Esophagus muscularis mucosa (tissue), 4 donors: ENCODE measurements at regions not wholly inside any gene's neighbourhood (a gene's known extent, or its start where the extent isn't known, plus 50 kb on each side); places are given as distances from the start of the nearest gene placed in this dataset.

ENCODE experiments used
- DNase-seq: peaks from one replicate; pipeline ENCODE4 v3.0.0-alpha.2; 2017; ENCODE audit errors: extremely low spot score
- H3K27ac ChIP-seq, 4 donors: fragments of 200-600 bp; sonication (generic); replicated peaks in 1 of 4; 1 replicate in 3 of 4; 2 replicates in 1 of 4; pipeline ENCODE4 v1.5.1; 2016 to 2019; ENCODE audit warnings: mild to moderate bottlenecking in 1 of 4
- H3K27me3 ChIP-seq, 4 donors: fragments of 200-600 bp; sonication (generic); one replicate each; pipeline versions ENCODE4 v1.5.1 to v1.6.0; 2016 to 2019
- H3K36me3 ChIP-seq, 4 donors: fragments of 200-600 bp; sonication (generic); one replicate each; pipeline ENCODE4 v1.5.1; 2016 to 2019
- H3K4me1 ChIP-seq, 4 donors: fragments of 200-600 bp; sonication (generic); one replicate each; pipeline ENCODE4 v1.5.1; 2016 to 2019
- H3K4me3 ChIP-seq, 4 donors: fragments of 200-600 bp; sonication (generic); 1 replicate in 2 of 4; 2 replicates in 2 of 4; pipeline ENCODE4 v1.5.1; 2016 to 2019; ENCODE audit warnings: mild to moderate bottlenecking in 4 of 4, moderate library complexity in 1 of 4
- H3K9me3 ChIP-seq, 4 donors: fragments of 200-600 bp; sonication (generic); 1 replicate in 3 of 4; 2 replicates in 1 of 4; pipeline ENCODE4 v1.5.1; 2016 to 2019
- EP300 ChIP-seq: sonication (generic); formaldehyde crosslinking; IDR thresholded peaks from one replicate; pipeline ENCODE4 v1.6.1; 2017; ENCODE audit warnings: antibody characterized with exemption
- POLR2A ChIP-seq: fragments of 450-650 bp; IDR thresholded peaks from one replicate; pipeline ENCODE4 v1.6.1; 2017; ENCODE audit warnings: antibody characterized with exemption, moderate library complexity, mild to moderate bottlenecking, low read depth
- POLR2AphosphoS5 ChIP-seq, 2 donors: sonication (generic); formaldehyde crosslinking; IDR thresholded peaks; one replicate each; pipeline ENCODE4 v1.6.1; 2017; ENCODE audit warnings: antibody characterized with exemption in 2 of 2
- WGBS: methylation state at CpG from one replicate; pipeline ENCODE4 v1.1.5; 2018; 5-methylcytosine and 5-hydroxymethylcytosine counted together
- intact Hi-C: fragments of 100-400 bp; cut with DNase I; formaldehyde crosslinking; loops from one replicate; pipeline ENCODE4 v1.15.1; 2023
- TF ChIP-seq, protein P1 (sequence below), 3 experiments: fragments of 200-600 bp in 2 of 3; fragments of 450-650 bp in 1 of 3; sonication (generic) in 2 of 3; IDR thresholded peaks; one replicate each; pipeline ENCODE4 v1.5.1; 2017 to 2019; ENCODE audit warnings: antibody characterized with exemption in 3 of 3, mild to moderate bottlenecking in 2 of 3, moderate library complexity in 1 of 3

DNA sequence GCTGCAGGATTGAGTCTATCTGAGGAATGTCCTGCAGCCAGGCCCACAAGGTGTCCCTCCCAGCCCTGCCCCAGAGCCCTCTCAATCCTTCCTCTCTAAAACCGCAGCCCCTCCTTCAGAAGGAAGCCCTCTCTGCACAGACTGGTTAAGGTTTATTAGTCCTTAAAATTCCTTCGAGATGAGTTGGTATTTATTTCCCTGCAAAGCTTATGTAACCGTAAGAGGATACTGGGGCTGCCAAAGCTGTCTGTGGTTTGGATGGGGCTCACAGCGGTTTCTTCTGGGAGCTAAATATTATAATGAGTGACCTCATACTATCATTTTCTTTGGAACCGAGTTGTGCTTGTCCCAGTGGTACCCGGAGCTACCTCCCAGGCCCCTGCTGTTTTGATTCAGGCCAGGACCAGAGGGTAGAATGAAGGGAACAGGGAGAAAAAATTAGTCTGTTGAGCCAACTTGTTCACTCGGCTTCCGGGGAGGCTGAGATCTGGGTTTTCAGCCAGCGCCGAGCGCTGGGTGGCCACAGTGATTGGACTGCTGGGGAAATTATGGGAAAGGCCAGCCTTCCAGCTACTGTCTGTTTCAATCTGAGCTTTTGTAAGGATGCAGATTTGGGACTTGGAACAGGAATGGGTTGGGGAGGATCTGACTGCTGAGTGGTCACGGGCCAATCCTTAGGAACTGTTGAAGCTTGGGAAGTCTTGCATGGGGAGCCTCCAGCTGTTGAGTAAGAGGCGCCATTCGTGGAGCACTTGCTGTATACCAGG, 107.5 kb downstream of the NDFIP1 start:
- DNase-seq: no peak
- H3K36me3 ChIP-seq: no peaks in the 10 kb centered on the region
- H3K9me3 ChIP-seq: no peaks in the 10 kb centered on the region
- intact Hi-C loops: loop anchor here (10.0 kb wide), 1 partner anchor 99 kb away; no protein-coding TSS in a partner anchor
- no peaks in the 10 kb centered on the region for H3K27me3 ChIP-seq
- peaks cover 14 to 20% (median 16%) of the 10 kb centered on the region in 4 donors for H3K4me1 ChIP-seq
- peak in 1 of 2 donors; percentile 34 for TF ChIP-seq POLR2AphosphoS5 (IDR thresholded peaks at IDR 0.05)
- TF ChIP-seq, protein P1, sequence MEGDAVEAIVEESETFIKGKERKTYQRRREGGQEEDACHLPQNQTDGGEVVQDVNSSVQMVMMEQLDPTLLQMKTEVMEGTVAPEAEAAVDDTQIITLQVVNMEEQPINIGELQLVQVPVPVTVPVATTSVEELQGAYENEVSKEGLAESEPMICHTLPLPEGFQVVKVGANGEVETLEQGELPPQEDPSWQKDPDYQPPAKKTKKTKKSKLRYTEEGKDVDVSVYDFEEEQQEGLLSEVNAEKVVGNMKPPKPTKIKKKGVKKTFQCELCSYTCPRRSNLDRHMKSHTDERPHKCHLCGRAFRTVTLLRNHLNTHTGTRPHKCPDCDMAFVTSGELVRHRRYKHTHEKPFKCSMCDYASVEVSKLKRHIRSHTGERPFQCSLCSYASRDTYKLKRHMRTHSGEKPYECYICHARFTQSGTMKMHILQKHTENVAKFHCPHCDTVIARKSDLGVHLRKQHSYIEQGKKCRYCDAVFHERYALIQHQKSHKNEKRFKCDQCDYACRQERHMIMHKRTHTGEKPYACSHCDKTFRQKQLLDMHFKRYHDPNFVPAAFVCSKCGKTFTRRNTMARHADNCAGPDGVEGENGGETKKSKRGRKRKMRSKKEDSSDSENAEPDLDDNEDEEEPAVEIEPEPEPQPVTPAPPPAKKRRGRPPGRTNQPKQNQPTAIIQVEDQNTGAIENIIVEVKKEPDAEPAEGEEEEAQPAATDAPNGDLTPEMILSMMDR (IDR thresholded peaks at IDR 0.05): no peak
- WGBS: 39% methylated on average over 11 of the region's 14 CpGs
- peak overlapping the region; percentile 71 to 82 (median 76) for H3K27ac ChIP-seq
- H3K4me3 ChIP-seq: peak overlapping the region; percentile 31 to 43 (median 34)

DNA sequence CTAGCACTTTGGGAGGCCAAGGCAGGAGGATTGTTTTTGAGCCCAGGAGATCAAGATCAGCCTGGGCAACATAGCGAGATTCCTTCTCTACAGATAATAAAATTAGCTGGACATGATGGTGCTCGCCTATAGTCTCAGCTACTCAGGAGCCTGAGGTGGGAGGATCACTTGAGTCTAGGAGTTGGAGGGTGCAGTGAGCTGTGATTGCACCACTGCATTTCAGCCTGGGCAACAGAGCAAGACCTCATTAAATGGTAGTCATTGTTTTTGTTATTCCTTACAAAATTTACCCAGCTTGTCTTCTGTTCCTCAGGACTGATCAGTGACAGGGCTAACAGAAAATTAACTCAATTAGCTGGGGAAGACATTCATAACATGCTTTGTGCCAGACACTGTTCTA, 104.5 kb downstream of the NDFIP1 start:
- peaks cover 14 to 20% (median 16%) of the 10 kb centered on the region in 4 donors for H3K4me1 ChIP-seq
- H3K4me3 ChIP-seq: no peak overlapping the region
- no peaks in the 10 kb centered on the region for H3K36me3 ChIP-seq
- no peak for DNase-seq
- WGBS: 96% methylated on average over 2 of the region's 2 CpGs
- TF ChIP-seq POLR2A (no peak), EP300 (no peak), POLR2AphosphoS5 (IDR thresholded peaks at IDR 0.05) (no peak)
- TF ChIP-seq, protein P1 (IDR thresholded peaks at IDR 0.05): no peak
- no peaks in the 10 kb centered on the region for H3K27me3 ChIP-seq
- H3K27ac ChIP-seq: no peak overlapping the region
- H3K9me3 ChIP-seq: no peaks in the 10 kb centered on the region
- intact Hi-C loops: loop anchor here (10.0 kb wide), 1 partner anchor 102 kb away; no protein-coding TSS in a partner anchor

DNA sequence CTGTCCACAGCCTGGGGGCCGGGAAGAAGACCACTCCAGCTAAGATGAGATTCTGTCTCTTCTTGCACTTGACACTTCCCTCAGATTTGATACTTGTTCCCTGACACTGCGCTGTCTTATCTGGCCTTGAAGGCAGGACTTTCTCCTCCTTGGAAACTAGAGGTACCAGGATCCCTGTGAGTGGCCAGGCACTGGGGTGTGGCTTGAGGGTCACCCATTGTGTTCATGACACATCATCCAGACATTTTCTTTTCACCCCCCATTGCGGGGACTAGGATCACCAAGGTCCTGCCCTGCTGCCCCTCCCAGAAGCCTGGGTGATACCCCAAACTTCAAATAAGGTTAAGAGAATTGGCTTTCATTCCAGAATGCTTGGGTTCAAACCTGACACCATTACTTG, 103.3 kb downstream of the NDFIP1 start:
- WGBS: 81% methylated on average over 3 of the region's 3 CpGs
- Histone ChIP-seq H3K27ac (no peak overlapping the region), H3K9me3 (no peaks in the 10 kb centered on the region), H3K4me3 (no peak overlapping the region), H3K27me3 (no peaks in the 10 kb centered on the region), H3K4me1 (peaks cover 13 to 18% (median 16%) of the 10 kb centered on the region in 4 donors), H3K36me3 (no peaks in the 10 kb centered on the region)
- DNase-seq: no peak
- TF ChIP-seq EP300: no peak
- no peak for TF ChIP-seq POLR2A
- no peak for TF ChIP-seq POLR2AphosphoS5 (IDR thresholded peaks at IDR 0.05)
- TF ChIP-seq, protein P1 (IDR thresholded peaks at IDR 0.05): no peak
- intact Hi-C loops: loop anchor here (10.0 kb wide), 1 partner anchor 103 kb away; no protein-coding TSS in a partner anchor

DNA sequence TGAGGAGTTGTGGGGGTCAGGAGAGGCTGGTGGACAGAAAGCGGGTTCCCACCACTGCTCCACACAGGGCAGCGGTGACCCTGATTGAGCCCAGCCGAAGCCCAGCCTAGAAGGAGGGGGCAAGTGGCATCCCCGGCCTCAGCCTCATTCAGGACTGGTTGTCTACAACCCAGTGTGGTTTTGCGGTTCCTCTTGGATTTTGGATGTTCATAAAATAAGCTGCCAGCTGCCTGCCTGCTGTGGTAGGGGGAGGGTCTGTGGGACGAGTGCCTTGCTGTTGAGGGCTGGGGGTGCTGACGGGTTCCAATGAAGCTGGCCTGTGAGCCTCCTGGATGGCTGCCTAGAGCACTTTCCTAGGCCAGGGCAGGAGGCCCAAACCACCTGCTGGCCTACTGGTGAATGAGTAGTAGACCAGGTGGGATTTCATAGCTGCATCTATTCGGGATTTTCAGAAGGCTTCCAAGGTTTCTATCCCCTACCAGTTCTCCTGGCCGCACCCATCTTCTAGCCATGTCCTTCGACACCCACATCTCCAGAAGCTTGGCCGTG, 102.4 kb downstream of the NDFIP1 start:
- H3K4me1 ChIP-seq: peaks cover 5 to 8% (median 7%) of the 10 kb centered on the region in 4 donors
- TF ChIP-seq, protein P1 (IDR thresholded peaks at IDR 0.05): no peak
- no peak for TF ChIP-seq POLR2AphosphoS5 (IDR thresholded peaks at IDR 0.05)
- no peak for TF ChIP-seq EP300
- no peak for TF ChIP-seq POLR2A
- H3K27me3 ChIP-seq: no peaks in the 10 kb centered on the region
- no peaks in the 10 kb centered on the region for H3K36me3 ChIP-seq
- H3K4me3 ChIP-seq: no peak overlapping the region
- DNase-seq: no peak
- intact Hi-C loops: loop anchor here (10.0 kb wide), 1 partner anchor 104 kb away; no protein-coding TSS in a partner anchor
- WGBS: 96% methylated on average over 11 of the region's 11 CpGs
- H3K9me3 ChIP-seq: no peaks in the 10 kb centered on the region
- H3K27ac ChIP-seq: no peak overlapping the region
